ENCODE measurements at regions not wholly inside any gene's neighbourhood (a gene's known extent, or its start where the extent isn't known, plus 50 kb on each side); places are given as distances from the start of the nearest gene placed in this dataset.

DNA sequence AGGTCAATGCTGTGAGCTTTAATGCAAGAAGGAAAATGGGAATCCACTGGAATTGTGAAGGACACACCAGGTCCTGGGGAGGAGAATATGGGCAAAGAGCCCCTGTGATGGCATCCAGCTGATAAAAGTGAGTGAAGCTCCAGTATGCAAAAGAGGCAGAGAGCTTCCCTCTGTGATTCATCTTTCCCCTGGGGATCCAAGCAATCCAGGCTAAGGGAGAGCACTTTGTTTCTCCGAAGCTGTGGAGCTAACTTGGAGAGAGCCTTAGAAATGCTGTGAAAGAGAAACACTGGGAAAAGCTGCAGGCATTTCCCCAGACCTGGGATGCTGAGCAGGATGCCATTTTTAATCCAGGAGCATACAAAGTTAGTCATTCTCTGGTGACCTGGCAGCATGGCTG, 489.5 kb downstream of the SH2D4B start:
- DNase-seq = no peak

DNA sequence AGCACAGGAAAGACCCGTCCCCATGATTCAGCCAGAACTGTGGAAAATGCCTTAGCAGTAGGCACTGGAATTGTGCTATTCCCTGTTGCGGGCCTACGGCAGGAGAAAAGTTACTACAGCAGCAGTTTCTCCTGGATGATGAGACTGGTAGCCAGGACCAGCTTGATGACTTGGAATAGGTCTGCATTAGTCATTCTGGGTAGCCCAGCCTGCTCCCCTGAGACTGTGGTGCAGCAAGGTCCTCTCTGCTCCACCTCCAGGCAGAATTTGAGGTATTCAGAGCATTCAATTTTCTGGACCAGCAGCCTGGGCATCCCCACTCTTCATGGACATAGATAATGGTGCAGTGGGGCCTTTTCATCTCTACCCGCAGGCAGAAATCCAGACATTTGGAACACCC, 490.0 kb downstream of the SH2D4B start:
- no peak for DNase-seq

- DNase-seq = no peak
Observed at GRCh38 chr10:81031774-81032173, 494.1 kb downstream of the SH2D4B start.

- DNase-seq = no peak
Observed at GRCh38 chr10:81034383-81034782, 496.7 kb downstream of the SH2D4B start.

DNA sequence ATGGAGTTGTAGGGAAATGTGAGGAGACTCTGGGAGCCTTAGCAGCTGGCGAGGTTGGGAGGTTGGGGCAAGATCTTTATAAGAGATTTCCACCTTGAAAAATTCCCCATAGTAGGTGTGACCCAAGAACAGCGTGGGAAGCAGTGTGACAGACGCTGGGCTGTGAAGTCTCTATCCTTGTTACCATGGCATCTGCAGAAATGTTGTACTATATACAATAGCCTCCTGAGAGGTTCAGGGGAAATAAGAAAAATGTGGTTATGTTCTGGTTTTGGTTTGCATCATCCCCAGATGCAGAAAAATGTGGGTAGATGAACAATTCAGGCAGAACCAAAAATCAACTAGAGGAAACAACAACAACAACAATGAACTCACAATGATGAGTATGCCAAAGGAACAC, 498.6 kb downstream of the SH2D4B start:
- DNase-seq = no peak

DNA sequence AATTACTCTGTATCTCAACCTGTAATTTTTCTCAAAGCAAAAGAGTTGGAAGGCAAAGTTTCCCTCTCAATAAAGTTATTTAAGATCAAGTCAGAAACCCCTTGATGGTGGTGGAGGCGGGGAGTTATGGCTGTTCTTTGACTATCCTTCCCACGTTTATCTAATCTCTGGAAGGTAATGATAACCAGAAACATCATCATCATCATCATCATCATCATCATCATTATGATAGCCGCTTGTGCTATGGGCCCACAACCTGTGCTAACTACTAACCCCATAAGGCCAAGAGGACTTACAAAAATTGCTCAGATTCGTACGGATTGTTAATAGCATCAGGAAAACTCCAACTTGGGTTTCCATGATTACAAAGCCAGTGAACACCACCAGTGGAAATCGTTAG, 502.3 kb downstream of the SH2D4B start:
- DNase-seq = no peak

GRCh38 chr10:81040940-81041339, 503.2 kb downstream of the SH2D4B start:
- no peak for DNase-seq

DNA sequence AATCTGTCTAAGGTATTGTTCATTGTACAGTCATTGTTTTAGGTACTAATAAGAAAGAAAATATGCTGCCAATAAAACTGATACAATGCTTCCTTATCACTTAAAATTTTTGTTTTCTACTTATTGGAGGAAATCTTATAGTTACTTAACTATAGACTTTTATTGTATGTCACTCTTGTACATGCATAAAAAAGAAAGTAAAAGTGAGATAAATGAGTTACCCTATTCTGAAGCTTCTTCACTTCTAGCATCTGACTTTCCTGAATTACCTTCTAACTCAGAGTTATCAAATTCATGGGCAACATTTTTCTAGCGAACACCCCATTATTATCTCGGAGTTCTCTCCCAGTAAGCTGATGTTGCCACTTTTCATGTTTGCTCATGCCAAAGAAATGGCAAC, 504.9 kb downstream of the SH2D4B start:
- no peak for DNase-seq

GRCh38 chr10:81065474-81065873, 527.8 kb downstream of the SH2D4B start:
- no peak for DNase-seq

DNA sequence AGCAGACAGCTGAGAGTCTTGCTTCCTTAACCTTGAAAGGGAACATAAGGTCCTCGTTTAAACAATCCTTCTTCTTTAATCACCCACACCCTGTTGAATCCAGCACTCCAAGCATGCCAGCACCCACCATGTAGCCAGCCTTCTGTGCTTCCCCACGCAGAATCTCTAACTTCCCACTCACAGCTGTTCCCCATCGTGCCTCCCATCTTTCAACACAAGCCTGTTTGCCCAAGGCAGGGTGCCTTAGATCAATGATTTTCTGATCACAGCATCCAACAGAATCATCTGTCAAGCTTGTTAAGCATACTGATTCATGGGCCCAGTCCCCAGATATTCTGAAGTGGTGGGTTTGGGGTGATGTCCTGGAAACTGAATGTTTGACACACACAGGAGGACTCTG, 530.8 kb downstream of the SH2D4B start:
- no peak for DNase-seq

GRCh38 chr10:81071087-81071796, 533.5 kb downstream of the SH2D4B start:
- no peak for DNase-seq

- no peak for DNase-seq
Observed at GRCh38 chr10:81073155-81073554, 535.5 kb downstream of the SH2D4B start.

GRCh38 chr10:81081887-81082620, 544.4 kb downstream of the SH2D4B start:
- DNase-seq = no peak

DNA sequence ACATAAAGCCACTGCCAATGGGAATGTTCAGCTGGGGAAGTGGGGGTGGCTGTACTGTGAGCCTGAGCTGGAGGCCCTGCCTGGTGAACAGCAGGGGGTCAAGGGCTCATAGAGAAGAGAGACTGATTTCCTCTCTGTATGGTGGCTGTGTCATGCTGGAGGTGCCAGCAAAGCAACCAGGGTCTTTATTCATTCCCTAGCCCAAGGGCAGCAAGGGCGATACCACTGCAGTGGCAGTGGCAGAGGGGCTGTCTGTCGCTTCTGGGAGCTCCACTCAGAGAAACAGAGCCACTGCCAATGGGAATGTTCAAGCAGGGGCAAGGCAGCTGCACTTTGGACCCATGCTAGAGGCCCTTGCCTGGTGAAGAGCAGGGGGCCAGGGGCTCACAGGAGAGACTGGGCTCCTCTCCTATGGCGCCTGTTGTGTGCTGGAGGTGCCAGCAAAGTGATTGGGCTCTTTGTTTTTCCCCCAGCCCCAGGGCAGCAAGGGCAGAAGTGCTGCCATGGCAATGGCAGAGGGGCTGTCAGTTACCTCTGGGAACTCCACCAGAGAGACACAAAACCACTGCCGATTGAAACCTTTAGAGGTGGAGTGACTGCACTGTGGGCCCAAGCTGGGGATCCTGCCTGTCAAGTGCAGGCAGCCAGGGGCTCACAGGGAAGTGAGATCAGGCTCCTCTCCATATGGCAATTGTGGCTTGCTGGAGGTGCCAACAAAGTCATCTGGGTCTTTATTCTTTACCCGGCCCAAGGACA, 545.1 kb downstream of the SH2D4B start:
- no peak for DNase-seq

DNA sequence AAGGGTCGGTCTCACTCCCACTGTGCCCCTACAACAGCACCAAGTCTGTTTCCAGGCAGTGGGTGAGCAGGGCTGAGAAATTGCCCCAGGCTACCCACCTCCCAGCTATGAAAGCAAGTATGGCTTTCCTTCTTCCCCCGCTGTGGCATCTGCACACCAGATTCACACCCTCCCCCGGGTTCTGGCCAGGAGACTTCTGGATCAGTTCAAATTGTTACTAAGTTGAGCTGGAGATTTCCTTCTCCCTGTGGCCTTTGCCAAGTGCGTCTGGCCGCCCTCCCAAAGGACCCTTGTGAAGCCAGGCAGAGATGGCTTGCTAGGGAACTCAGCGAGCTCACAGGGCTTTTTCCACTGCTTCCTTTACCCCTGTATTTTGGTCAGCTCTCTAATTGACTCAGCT, 555.4 kb downstream of the SH2D4B start:
- no peak for DNase-seq

DNA sequence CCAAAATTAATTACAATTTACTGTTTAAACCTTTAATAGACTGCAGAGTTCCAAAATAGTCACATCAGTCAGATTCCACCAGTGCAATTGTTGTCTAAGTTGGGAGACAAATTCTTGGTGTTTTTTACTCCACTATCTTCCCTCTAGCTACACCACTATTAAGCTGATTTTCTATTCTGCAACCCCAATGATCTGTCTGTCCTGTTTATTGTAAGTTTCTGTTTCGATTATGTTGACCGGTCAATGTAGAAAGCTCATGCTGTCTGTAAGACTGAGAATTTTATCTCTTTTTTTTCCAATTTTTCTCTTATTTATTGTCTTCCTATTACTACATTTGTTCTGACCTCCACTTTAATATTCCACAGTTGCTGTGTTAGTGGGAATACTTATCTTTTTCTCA, 557.5 kb downstream of the SH2D4B start:
- DNase-seq = no peak

DNA sequence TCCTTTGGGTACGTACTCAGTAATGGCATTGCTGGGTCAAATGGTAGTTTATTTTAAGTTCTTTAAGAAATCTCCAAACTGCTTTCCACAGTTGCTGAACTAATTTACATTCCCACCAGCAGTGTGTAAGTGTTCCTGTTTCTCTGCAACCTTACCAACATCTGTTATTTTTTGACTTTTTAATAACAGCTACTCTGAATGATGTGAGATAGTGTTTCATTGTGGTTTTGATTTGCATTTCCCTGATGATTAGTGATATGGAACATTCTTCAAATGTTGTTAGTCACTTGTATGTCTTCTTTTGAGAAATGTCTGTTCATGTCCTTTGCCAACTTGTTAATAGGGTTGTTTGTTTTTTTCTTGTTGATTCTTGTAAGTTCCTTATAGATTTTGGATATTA, 558.9 kb downstream of the SH2D4B start:
- no peak for DNase-seq

DNA sequence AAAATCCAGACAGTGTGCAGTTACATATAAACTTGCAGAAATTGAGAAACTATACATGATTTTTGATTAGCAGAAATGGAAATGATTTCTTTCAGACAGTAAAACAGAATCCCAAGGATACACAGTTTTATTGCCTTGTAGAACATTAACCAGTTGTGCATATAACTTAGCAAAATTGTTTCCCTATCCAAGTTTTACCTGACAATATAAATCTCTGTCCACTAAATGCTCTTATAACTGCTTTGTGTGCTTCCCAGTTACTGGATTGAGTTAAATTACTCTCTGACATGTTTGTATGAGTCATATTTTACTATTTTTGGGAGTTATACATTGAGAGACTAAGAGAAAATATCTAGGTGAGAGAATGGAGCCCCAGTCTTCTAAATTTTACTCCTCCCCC, 563.4 kb downstream of the SH2D4B start:
- no peak for DNase-seq

GRCh38 chr10:81104494-81104893, 566.8 kb downstream of the SH2D4B start:
- no peak for DNase-seq

GRCh38 chr10:81108516-81109199, 571.0 kb downstream of the SH2D4B start:
- peak; percentile 6 to 31 (median 30) for DNase-seq

- DNase-seq = no peak
Observed at GRCh38 chr10:81109200-81109752, 571.6 kb downstream of the SH2D4B start.

GRCh38 chr10:81116201-81116600, 578.5 kb downstream of the SH2D4B start:
- DNase-seq = no peak

GRCh38 chr10:81116990-81117389, 579.3 kb downstream of the SH2D4B start:
- DNase-seq = no peak

Data from suppressor macrophage (primary cell).